ENCODE measurements at regions not wholly inside any gene's neighbourhood (a gene's known extent, or its start where the extent isn't known, plus 50 kb on each side); places are given as distances from the start of the nearest gene placed in this dataset.

DNA sequence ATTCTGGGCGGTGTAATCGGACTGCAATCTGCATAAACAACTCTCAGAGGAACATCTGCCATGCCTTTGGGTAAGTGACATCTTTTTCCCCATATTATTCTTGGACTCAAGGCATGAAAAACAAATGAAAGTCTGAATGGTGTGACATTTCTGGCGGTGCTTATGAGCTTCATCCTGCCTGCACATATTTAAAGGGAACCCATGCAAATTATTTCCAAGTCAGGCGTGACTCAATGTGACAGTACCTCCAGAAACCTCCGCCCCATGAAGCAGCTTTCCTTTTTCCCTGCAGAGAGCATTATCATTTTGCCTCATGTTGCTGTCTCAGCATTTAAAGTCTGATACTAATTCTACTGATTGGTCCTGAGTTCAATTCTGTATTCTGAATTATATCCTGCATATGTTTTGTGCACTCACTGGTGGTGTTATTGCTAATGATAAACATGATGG lies 585.4 kb downstream of the SNAPC1 start:
- TF ChIP-seq, protein P1, sequence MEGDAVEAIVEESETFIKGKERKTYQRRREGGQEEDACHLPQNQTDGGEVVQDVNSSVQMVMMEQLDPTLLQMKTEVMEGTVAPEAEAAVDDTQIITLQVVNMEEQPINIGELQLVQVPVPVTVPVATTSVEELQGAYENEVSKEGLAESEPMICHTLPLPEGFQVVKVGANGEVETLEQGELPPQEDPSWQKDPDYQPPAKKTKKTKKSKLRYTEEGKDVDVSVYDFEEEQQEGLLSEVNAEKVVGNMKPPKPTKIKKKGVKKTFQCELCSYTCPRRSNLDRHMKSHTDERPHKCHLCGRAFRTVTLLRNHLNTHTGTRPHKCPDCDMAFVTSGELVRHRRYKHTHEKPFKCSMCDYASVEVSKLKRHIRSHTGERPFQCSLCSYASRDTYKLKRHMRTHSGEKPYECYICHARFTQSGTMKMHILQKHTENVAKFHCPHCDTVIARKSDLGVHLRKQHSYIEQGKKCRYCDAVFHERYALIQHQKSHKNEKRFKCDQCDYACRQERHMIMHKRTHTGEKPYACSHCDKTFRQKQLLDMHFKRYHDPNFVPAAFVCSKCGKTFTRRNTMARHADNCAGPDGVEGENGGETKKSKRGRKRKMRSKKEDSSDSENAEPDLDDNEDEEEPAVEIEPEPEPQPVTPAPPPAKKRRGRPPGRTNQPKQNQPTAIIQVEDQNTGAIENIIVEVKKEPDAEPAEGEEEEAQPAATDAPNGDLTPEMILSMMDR (IDR thresholded peaks at IDR 0.05; ENCODE audit: borderline replicate concordance, control extremely low read depth, extremely low read depth, insufficient read depth, missing control alignments) = no peak
- in situ Hi-C loops (cut with MboI; ENCODE audit: low sequenced_read_pairs, unreplicated experiment) = no loop called here
- no peak for DNase-seq (ENCODE audit: low spot score)

- in situ Hi-C loops (cut with MboI; ENCODE audit: low sequenced_read_pairs, unreplicated experiment) = no loop called here
- TF ChIP-seq, protein P1 (IDR thresholded peaks at IDR 0.05; ENCODE audit: borderline replicate concordance, control extremely low read depth, extremely low read depth, insufficient read depth, missing control alignments) = no peak
- DNase-seq (ENCODE audit: low spot score) = no peak
Measured at GRCh38 chr14:62357362-62357761, 595.1 kb downstream of the SNAPC1 start.

DNA sequence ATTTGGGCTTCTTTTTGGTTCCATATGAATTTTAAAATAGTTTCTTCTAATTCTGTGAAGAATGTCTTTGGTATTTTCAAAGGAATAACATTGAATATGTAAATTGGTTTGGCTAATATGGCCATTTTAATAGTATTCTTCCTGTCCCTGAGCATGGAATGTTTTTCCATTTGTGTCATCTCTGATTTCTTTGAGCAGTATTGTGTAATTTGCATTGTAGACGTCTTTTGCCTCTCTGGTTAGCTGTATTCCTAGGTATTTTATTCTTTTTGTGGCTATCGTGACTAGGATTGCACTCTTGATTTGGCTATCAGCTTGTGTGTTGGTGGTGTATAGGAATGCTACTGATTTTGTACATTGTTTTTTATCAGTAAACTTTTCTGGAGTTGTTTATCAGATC lies 601.9 kb downstream of the SNAPC1 start:
- TF ChIP-seq, protein P1 (IDR thresholded peaks at IDR 0.05; ENCODE audit: borderline replicate concordance, control extremely low read depth, extremely low read depth, insufficient read depth, missing control alignments) = no peak
- no peak for DNase-seq (ENCODE audit: low spot score)
- in situ Hi-C loops (cut with MboI; ENCODE audit: low sequenced_read_pairs, unreplicated experiment) = no loop called here

DNA sequence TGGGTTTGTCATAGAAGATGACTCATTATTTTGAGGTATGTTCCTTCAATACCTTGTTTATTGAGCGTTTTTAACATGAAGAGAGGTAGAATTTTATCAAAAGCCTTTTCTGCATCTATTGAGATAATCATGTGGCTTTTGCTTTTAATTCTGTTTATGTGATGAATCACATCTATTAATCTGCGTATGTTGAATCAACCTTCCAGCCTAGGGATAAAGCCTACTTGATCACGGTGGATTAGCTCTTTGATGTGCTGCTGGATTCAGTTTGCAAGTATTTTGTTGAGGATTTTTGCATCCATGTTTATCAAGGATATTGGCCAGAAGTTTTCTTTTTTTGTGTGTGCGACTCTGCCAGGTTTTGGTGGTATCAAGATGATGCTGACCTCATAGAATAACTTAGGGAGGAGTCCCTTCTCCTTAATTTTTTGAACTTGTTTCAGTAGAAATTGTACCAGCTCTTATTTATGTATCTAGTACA lies 602.6 kb downstream of the SNAPC1 start:
- TF ChIP-seq, protein P1 (IDR thresholded peaks at IDR 0.05; ENCODE audit: borderline replicate concordance, control extremely low read depth, extremely low read depth, insufficient read depth, missing control alignments) = no peak
- no peak for DNase-seq (ENCODE audit: low spot score)
- in situ Hi-C loops (cut with MboI; ENCODE audit: low sequenced_read_pairs, unreplicated experiment) = no loop called here

DNA sequence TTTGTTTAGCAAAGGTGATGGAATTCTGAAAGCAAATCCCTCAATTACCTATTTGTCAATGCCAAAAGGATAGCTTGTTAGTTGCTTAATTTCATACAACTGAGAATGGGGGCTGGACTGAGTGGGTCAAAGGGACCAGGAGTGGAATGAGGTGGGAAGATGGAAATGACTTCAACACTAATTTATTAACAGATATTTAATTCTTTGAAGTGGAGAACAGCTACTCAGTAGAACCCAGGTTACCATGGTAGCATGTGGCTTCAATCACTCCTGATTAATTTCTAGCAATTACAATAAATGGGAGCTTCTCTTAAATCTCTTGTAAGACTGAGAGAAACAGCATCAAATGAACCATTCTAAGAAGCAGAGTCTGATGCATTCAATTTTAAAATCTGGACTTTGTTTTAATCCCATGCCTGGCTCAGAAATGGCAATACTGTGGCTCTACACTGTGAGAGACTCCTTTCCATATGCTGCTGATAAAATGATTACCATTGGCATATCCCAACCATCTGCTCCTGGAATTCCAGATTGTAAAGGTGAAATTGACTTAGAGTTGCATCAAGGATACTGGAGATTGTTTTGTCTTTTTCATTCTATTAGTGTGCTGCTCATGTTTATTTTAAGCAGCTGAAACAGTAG lies 607.8 kb downstream of the SNAPC1 start:
- in situ Hi-C loops (cut with MboI; ENCODE audit: low sequenced_read_pairs, unreplicated experiment) = no loop called here
- no peak for DNase-seq (ENCODE audit: low spot score)

GRCh38 chr14:62373944-62374343 lies 611.7 kb downstream of the SNAPC1 start:
- TF ChIP-seq, protein P1 (IDR thresholded peaks at IDR 0.05; ENCODE audit: borderline replicate concordance, control extremely low read depth, extremely low read depth, insufficient read depth, missing control alignments) = no peak
- no peak for DNase-seq (ENCODE audit: low spot score)
- in situ Hi-C loops (cut with MboI; ENCODE audit: low sequenced_read_pairs, unreplicated experiment) = no loop called here

More for the DNA sequence above, 607.8 kb downstream of the SNAPC1 start:
- TF ChIP-seq, protein P1 (IDR thresholded peaks at IDR 0.05; ENCODE audit: borderline replicate concordance, control extremely low read depth, extremely low read depth, insufficient read depth, missing control alignments) = no peak

Measured in GM13976 (cell line).